ENCODE measurements at regions not wholly inside any gene's neighbourhood (a gene's known extent, or its start where the extent isn't known, plus 50 kb on each side); places are given as distances from the start of the nearest gene placed in this dataset.

GRCh38 chr10:81145975-81146374 lies 608.3 kb downstream of the SH2D4B start:
- no peak for TF ChIP-seq POLR2A (IDR thresholded peaks at IDR 0.05)
- TF ChIP-seq, protein P1, sequence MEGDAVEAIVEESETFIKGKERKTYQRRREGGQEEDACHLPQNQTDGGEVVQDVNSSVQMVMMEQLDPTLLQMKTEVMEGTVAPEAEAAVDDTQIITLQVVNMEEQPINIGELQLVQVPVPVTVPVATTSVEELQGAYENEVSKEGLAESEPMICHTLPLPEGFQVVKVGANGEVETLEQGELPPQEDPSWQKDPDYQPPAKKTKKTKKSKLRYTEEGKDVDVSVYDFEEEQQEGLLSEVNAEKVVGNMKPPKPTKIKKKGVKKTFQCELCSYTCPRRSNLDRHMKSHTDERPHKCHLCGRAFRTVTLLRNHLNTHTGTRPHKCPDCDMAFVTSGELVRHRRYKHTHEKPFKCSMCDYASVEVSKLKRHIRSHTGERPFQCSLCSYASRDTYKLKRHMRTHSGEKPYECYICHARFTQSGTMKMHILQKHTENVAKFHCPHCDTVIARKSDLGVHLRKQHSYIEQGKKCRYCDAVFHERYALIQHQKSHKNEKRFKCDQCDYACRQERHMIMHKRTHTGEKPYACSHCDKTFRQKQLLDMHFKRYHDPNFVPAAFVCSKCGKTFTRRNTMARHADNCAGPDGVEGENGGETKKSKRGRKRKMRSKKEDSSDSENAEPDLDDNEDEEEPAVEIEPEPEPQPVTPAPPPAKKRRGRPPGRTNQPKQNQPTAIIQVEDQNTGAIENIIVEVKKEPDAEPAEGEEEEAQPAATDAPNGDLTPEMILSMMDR (IDR thresholded peaks at IDR 0.05), result no peak

All from uterus (tissue), 2 donors.